A673 (cell line): ENCODE measurements at regions not wholly inside any gene's neighbourhood (a gene's known extent, or its start where the extent isn't known, plus 50 kb on each side); places are given as distances from the start of the nearest gene placed in this dataset.

Source experiments
- CTCF ChIP-seq: fragments of 300-800, 200-600 bp; sonication (generic); conservative IDR thresholded peaks from 2 replicates; pipeline ENCODE4 v1.5.1; 2017; ENCODE audit warnings: low read depth, mild to moderate bottlenecking, antibody characterized with exemption, low read length, moderate library complexity, mixed read lengths
- EZH2 ChIP-seq: fragments of 200-600 bp; sonication (generic); IDR thresholded peaks from 2 replicates; pipeline ENCODE4 v1.6.1; 2017; ENCODE audit warnings: borderline replicate concordance, low read depth, mild to moderate bottlenecking, mixed read lengths, antibody characterized with exemption, low read length; ENCODE audit not compliant: poor library complexity, severe bottlenecking

GRCh38 chr10:111200505-111201186 is 123.8 kb downstream of the ADRA2A start:
- no peak for TF ChIP-seq CTCF
- no peak for TF ChIP-seq EZH2
